ENCODE measurements at regions not wholly inside any gene's neighbourhood (a gene's known extent, or its start where the extent isn't known, plus 50 kb on each side); places are given as distances from the start of the nearest gene placed in this dataset.

DNA sequence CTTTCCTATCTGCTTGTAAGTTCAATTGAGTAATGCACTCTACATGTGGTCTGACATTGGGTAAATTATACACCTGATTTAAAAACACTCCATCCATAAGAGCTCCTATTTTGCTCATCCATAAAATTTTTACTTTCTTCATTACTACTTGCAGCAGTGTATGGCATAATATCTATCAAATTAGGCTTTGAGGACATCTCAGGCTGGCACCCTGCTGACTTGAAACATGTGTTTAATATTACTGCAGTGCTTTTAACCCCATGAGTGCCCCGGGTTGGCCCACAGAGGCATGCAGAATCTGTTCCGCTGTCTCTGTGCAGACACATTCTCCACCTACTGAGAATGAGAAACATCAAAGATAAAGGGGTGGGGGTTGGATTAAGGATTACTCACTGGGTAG lies 249.9 kb upstream of the DNAJC19 start:
- no peak for ATAC-seq
- H3K36me3 ChIP-seq (ENCODE audit: low read depth, low read length) = no peaks in the 10 kb centered on the region
- DNase-seq = no peak
- TF ChIP-seq, protein P1, sequence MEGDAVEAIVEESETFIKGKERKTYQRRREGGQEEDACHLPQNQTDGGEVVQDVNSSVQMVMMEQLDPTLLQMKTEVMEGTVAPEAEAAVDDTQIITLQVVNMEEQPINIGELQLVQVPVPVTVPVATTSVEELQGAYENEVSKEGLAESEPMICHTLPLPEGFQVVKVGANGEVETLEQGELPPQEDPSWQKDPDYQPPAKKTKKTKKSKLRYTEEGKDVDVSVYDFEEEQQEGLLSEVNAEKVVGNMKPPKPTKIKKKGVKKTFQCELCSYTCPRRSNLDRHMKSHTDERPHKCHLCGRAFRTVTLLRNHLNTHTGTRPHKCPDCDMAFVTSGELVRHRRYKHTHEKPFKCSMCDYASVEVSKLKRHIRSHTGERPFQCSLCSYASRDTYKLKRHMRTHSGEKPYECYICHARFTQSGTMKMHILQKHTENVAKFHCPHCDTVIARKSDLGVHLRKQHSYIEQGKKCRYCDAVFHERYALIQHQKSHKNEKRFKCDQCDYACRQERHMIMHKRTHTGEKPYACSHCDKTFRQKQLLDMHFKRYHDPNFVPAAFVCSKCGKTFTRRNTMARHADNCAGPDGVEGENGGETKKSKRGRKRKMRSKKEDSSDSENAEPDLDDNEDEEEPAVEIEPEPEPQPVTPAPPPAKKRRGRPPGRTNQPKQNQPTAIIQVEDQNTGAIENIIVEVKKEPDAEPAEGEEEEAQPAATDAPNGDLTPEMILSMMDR (conservative IDR thresholded peaks at IDR 0.05; ENCODE audit: low read depth, low read length) = no peak
- no peak for TF ChIP-seq EZH2phosphoT487 (IDR thresholded peaks at IDR 0.05; ENCODE audit: borderline replicate concordance, low read length)
- no peak for TF ChIP-seq EZH2 (IDR thresholded peaks at IDR 0.05; ENCODE audit: low read length, unreplicated experiment)
- no peak overlapping the region for H2AFZ ChIP-seq (ENCODE audit: low read length)
- no peaks in the 10 kb centered on the region for H3K9me3 ChIP-seq (ENCODE audit: low read length)
- H3K4me3 ChIP-seq (ENCODE audit: low read length) = no peak overlapping the region
- no peak overlapping the region for H3K4me2 ChIP-seq (ENCODE audit: low read length)
- no peaks in the 10 kb centered on the region for H3K4me1 ChIP-seq (ENCODE audit: insufficient read depth, low read length)
- no peak overlapping the region for H3K27ac ChIP-seq (ENCODE audit: low read length)
- ChIA-PET CTCF (no interaction called here), POLR2A (ENCODE audit: unreplicated experiment) (no interaction called here)
- H3K79me2 ChIP-seq (ENCODE audit: low read length) = no peaks in the 10 kb centered on the region
- intact Hi-C loops (cut with micrococcal nuclease) = no loop called here
- H3K9ac ChIP-seq (ENCODE audit: low read length) = no peak overlapping the region
- H3K27me3 ChIP-seq (ENCODE audit: low read length) = 0 out of 2 replicates have a peak, but pooled peaks cover 3% of the 10 kb centered on the region
- H3K9me2 ChIP-seq (replicated peaks; ENCODE audit: low read length) = no peaks in the 10 kb centered on the region
- BruUV-seq (replicated peaks) = no TSS peak
- no peaks in the 10 kb centered on the region for H3F3A ChIP-seq (ENCODE audit: low read length, unreplicated experiment)
- H4K20me1 ChIP-seq (ENCODE audit: low read length) = no peaks in the 10 kb centered on the region

DNA sequence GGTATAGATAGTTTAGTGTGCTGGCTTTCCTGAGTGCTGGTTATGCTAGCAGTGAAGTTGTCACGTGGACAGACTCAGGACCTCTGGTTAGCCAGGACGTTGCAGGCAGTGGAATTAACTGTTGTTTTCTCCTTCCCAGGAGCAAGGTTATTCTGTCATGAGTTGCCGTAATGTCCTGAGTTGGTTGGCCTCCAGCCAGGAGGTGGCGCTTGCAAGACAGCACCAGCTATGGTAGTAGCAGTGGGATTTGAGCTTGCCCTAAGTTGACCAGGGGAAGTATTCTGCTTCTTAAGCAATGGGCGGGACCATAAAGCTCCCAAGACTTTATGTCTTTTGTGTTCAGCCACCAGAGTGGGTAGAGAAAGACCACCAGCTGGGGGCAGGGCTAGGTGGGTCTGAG lies 240.7 kb upstream of the DNAJC19 start:
- Histone ChIP-seq H3K36me3 (ENCODE audit: low read depth, low read length) (no peaks in the 10 kb centered on the region), H4K20me1 (ENCODE audit: low read length) (0 out of 2 replicates have a peak, but pooled peaks cover 3% of the 10 kb centered on the region), H3K4me1 (ENCODE audit: insufficient read depth, low read length) (no peaks in the 10 kb centered on the region), H3K9me3 (ENCODE audit: low read length) (no peaks in the 10 kb centered on the region), H3F3A (ENCODE audit: low read length, unreplicated experiment) (no peaks in the 10 kb centered on the region), H3K4me3 (ENCODE audit: low read length) (no peak overlapping the region), H3K79me2 (ENCODE audit: low read length) (no peaks in the 10 kb centered on the region), H3K9me2 (replicated peaks; ENCODE audit: low read length) (no peaks in the 10 kb centered on the region), H2AFZ (ENCODE audit: low read length) (no peak overlapping the region), H3K27me3 (ENCODE audit: low read length) (peaks cover 28% of the 10 kb centered on the region), H3K9ac (ENCODE audit: low read length) (no peak overlapping the region), H3K27ac (ENCODE audit: low read length) (no peak overlapping the region), H3K4me2 (ENCODE audit: low read length) (no peak overlapping the region)
- DNase-seq (no peak), ATAC-seq (no peak)
- intact Hi-C loops (cut with micrococcal nuclease) = no loop called here
- ChIA-PET CTCF (no interaction called here), POLR2A (ENCODE audit: unreplicated experiment) (no interaction called here)
- BruUV-seq (replicated peaks) = no TSS peak
- no peak for TF ChIP-seq EZH2phosphoT487 (IDR thresholded peaks at IDR 0.05; ENCODE audit: borderline replicate concordance, low read length)
- no peak for TF ChIP-seq EZH2 (IDR thresholded peaks at IDR 0.05; ENCODE audit: low read length, unreplicated experiment)
- TF ChIP-seq, protein P1 (conservative IDR thresholded peaks at IDR 0.05; ENCODE audit: low read depth, low read length) = no peak

DNA sequence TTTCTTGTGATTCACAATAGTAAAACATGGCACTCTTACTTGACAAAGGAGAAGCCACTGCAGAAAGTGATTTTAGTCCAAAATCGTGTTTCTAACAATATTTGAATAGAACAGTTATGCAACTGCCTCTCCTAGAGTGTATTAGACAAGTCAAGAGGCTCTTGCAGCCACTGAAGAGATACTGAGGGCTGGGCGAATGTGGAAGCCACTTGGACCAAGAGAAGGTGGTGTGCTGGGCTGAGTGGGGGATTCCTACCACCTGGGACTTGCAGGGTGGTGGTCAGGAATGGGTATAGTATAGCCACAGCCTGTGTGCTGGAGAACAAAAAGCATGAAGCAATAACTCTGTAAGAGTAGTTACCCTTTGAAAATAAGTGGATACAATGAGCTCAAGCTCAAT lies 223.8 kb upstream of the DNAJC19 start:
- intact Hi-C loops (cut with micrococcal nuclease) = loop anchor here (5.0 kb wide), 2 partner anchors 489 to 1404 kb away; no protein-coding TSS in a partner anchor
- no TSS peak for BruUV-seq (replicated peaks)
- no peak overlapping the region for H2AFZ ChIP-seq (ENCODE audit: low read length)
- H3K36me3 ChIP-seq (ENCODE audit: low read depth, low read length) = no peaks in the 10 kb centered on the region
- H3K79me2 ChIP-seq (ENCODE audit: low read length) = no peaks in the 10 kb centered on the region
- no peak overlapping the region for H3K4me2 ChIP-seq (ENCODE audit: low read length)
- no peaks in the 10 kb centered on the region for H3K9me3 ChIP-seq (ENCODE audit: low read length)
- no peak overlapping the region for H3K9ac ChIP-seq (ENCODE audit: low read length)
- ChIA-PET POLR2A (ENCODE audit: unreplicated experiment) (no interaction called here), CTCF (no interaction called here)
- DNase-seq (no peak), ATAC-seq (no peak)
- H3K27me3 ChIP-seq (ENCODE audit: low read length) = peaks cover 48% of the 10 kb centered on the region; the same call in 1 of the 2 replicates
- TF ChIP-seq EZH2 (IDR thresholded peaks at IDR 0.05; ENCODE audit: low read length, unreplicated experiment) (no peak), EZH2phosphoT487 (IDR thresholded peaks at IDR 0.05; ENCODE audit: borderline replicate concordance, low read length) (no peak)
- TF ChIP-seq, protein P1 (conservative IDR thresholded peaks at IDR 0.05; ENCODE audit: low read depth, low read length) = no peak
- H4K20me1 ChIP-seq (ENCODE audit: low read length) = no peaks in the 10 kb centered on the region
- no peaks in the 10 kb centered on the region for H3K9me2 ChIP-seq (replicated peaks; ENCODE audit: low read length)
- H3F3A ChIP-seq (ENCODE audit: low read length, unreplicated experiment) = no peaks in the 10 kb centered on the region
- no peak overlapping the region for H3K27ac ChIP-seq (ENCODE audit: low read length)
- no peaks in the 10 kb centered on the region for H3K4me1 ChIP-seq (ENCODE audit: insufficient read depth, low read length)
- H3K4me3 ChIP-seq (ENCODE audit: low read length) = no peak overlapping the region
